K562 (cell line): ENCODE measurements at regions not wholly inside any gene's neighbourhood (a gene's known extent, or its start where the extent isn't known, plus 50 kb on each side); places are given as distances from the start of the nearest gene placed in this dataset.

Source experiments
- ATAC-seq: fragments of 200-7000 bp; cut with Tn5 transposase; 3 replicates; pipeline ENCODE4 v1.9.1; 2020; ENCODE audit warnings: moderate library complexity
- BruUV-seq: library from RNA; stranded (reverse); fragments of 400-500 nt; replicated peaks from 2 replicates; lab custom pipeline; 2021; lab: Mats Ljungman, UMichigan
- CTCF ChIA-PET: fragments of 300-600 bp; formaldehyde crosslinking; extraction: SDS; loops from one replicate; lab custom pipeline; 2021; ENCODE audit warnings: low intra/inter-chr PET ratio; lab: Yijun Ruan, JAX
- POLR2A ChIA-PET: fragments of 300-600, 350-650 bp; sonication (Branson Sonifier 250); formaldehyde crosslinking; extraction: SDS; loops from one replicate; lab custom pipeline; 2021; ENCODE audit warnings: antibody characterized with exemption, inconsistent platforms; lab: Yijun Ruan, JAX
- DNase-seq, 4 experiments: peaks; one replicate each; pipeline versions ENCODE4 v3.0.0 to v3.0.0-alpha.2; 2011 to 2018; ENCODE audit warnings: low spot score in 3 of 4, mixed read lengths in 3 of 4; ENCODE audit errors: extremely low read depth in 1 of 4
- FAIRE-seq: peaks from 2 replicates; lab custom pipeline; 2011; peaks lifted over from hg19 to GRCh38; lab: Jason Lieb, UNC
- H2AFZ ChIP-seq: 2 replicates; pipeline ENCODE4 v1.6.0; 2011; ENCODE audit warnings: low read depth, low read length, control low read depth, inconsistent platforms
- H3K27ac ChIP-seq: fragments of 200-600 bp; 3 replicates; pipeline ENCODE4 v1.8.0; 2011; ENCODE audit warnings: low read depth, mild to moderate bottlenecking, control low read depth, inconsistent platforms, low read length, moderate library complexity, mixed read lengths; ENCODE audit errors: extremely low read depth
- H3K27me3 ChIP-seq, 2 experiments: fragments of 300-600 bp in 1 of 2; 2 replicates in 1 of 2; 3 replicates in 1 of 2; pipeline versions ENCODE4 v1.6.0 to v1.8.0; 2011; ENCODE audit warnings: inconsistent platforms in 2 of 2, low read length in 2 of 2, mild to moderate bottlenecking in 1 of 2, mixed read lengths in 1 of 2, moderate library complexity in 1 of 2; ENCODE audit not compliant: control insufficient read depth in 2 of 2, insufficient read depth in 2 of 2
- H3K36me3 ChIP-seq: fragments of 300-600 bp; 3 replicates; pipeline ENCODE4 v1.8.0; 2011; ENCODE audit warnings: mild to moderate bottlenecking, low read length, inconsistent platforms; ENCODE audit not compliant: control insufficient read depth, insufficient read depth
- H3K4me1 ChIP-seq, 2 experiments: fragments of 200-600 bp in 1 of 2; replicated peaks in 1 of 2; 2 replicates in 1 of 2; 3 replicates in 1 of 2; pipeline versions ENCODE4 v1.5.1 to v1.8.0; 2011; ENCODE audit warnings: inconsistent platforms in 2 of 2, low read length in 2 of 2, mild to moderate bottlenecking in 1 of 2, mixed read lengths in 1 of 2, moderate library complexity in 1 of 2; ENCODE audit not compliant: control insufficient read depth in 2 of 2, insufficient read depth in 2 of 2
- H3K4me2 ChIP-seq: 2 replicates; pipeline ENCODE4 v1.6.1; 2011; ENCODE audit warnings: low read length, control low read depth, inconsistent platforms, mixed read lengths; ENCODE audit not compliant: insufficient read depth
- H3K4me3 ChIP-seq: fragments of 200-600 bp; sonication (generic), shearing (Covaris generic); 2 replicates; pipeline ENCODE4 v1.5.1; 2016; ENCODE audit warnings: control low read depth, inconsistent platforms
- H3K79me2 ChIP-seq: fragments of 200-600 bp; 3 replicates; pipeline ENCODE4 v1.8.0; 2011; ENCODE audit warnings: low read length, inconsistent platforms; ENCODE audit not compliant: control insufficient read depth, insufficient read depth
- H3K9ac ChIP-seq, 2 experiments: 2 replicates each; pipeline versions ENCODE4 v1.6.0 to v1.6.1; 2011; ENCODE audit warnings: low read depth in 2 of 2, low read length in 2 of 2, control low read depth in 1 of 2, inconsistent platforms in 1 of 2, mild to moderate bottlenecking in 1 of 2, mixed read lengths in 1 of 2; ENCODE audit not compliant: insufficient read depth in 1 of 2
- H3K9me1 ChIP-seq: one replicate; pipeline ENCODE4 v1.6.0; 2011; ENCODE audit warnings: inconsistent platforms, mild to moderate bottlenecking, low read length, moderate library complexity; ENCODE audit not compliant: control insufficient read depth, insufficient read depth
- H3K9me3 ChIP-seq: replicated peaks from 2 replicates; pipeline ENCODE4 v1.5.1; 2011; ENCODE audit warnings: low read depth, low read length, inconsistent platforms; ENCODE audit not compliant: control insufficient read depth, insufficient read depth
- H4K20me1 ChIP-seq: replicated peaks from 2 replicates; pipeline ENCODE4 v1.6.1; 2011; ENCODE audit warnings: low read length, inconsistent platforms, mixed read lengths; ENCODE audit not compliant: control insufficient read depth, insufficient read depth
- ATF7 ChIP-seq: fragments of 450-650 bp; IDR thresholded peaks from 2 replicates; pipeline ENCODE4 v1.7.1; 2014; ENCODE audit warnings: mild to moderate bottlenecking, moderate library complexity
- DMBX1 ChIP-seq: fragments of 250-450 bp; sonication (Bioruptor Pico); IDR thresholded peaks from 2 replicates; pipeline ENCODE4 v1.8.0; 2022; ENCODE audit warnings: inconsistent platforms, mild to moderate bottlenecking, moderate library complexity, borderline replicate concordance
- JUNB ChIP-seq: fragments of 450-650 bp; formaldehyde crosslinking; conservative IDR thresholded peaks from 2 replicates; pipeline ENCODE4 v1.4.0; 2020; ENCODE audit warnings: mild to moderate bottlenecking
- NELFE ChIP-seq: IDR thresholded peaks from 2 replicates; pipeline ENCODE4 v1.6.1; 2011; ENCODE audit warnings: mild to moderate bottlenecking; ENCODE audit not compliant: insufficient read depth, insufficient read length
- RBM39 ChIP-seq: fragments of 200-400 bp; formaldehyde crosslinking; optimal IDR thresholded peaks from 2 replicates; pipeline ENCODE3; 2018; ENCODE audit warnings: low read depth, low read length
- SIN3B ChIP-seq: fragments of 450-650 bp; IDR thresholded peaks from 2 replicates; pipeline ENCODE4 v1.6.1; 2017; ENCODE audit warnings: low read depth, mild to moderate bottlenecking, moderate library complexity
- TFAM ChIP-seq: fragments of 250-450 bp; sonication (Bioruptor Pico); conservative IDR thresholded peaks from 2 replicates; pipeline ENCODE4 v1.5.0; 2021; ENCODE audit warnings: mild to moderate bottlenecking, moderate library complexity
- WGBS: fragments of 100-300 bp; shearing (Covaris generic); methylation state at CpG from one replicate; pipeline ENCODE4 v1.1.6; 2016; ENCODE audit warnings: low coverage, mixed read lengths; ENCODE audit not compliant: insufficient coverage; ENCODE audit errors: missing lambda C conversion rate; 5-methylcytosine and 5-hydroxymethylcytosine counted together
- in situ Hi-C: fragments of 300-500 bp; cut with MboI; formaldehyde crosslinking; loops from 4 replicates; pipeline ENCODE4 v1.15.0; 2018; ENCODE audit warnings: inconsistent platforms, mixed read lengths
- intact Hi-C: fragments of 100-400 bp; cut with micrococcal nuclease; formaldehyde crosslinking; loops from 2 replicates; pipeline ENCODE4 v1.14.2; 2022

DNA sequence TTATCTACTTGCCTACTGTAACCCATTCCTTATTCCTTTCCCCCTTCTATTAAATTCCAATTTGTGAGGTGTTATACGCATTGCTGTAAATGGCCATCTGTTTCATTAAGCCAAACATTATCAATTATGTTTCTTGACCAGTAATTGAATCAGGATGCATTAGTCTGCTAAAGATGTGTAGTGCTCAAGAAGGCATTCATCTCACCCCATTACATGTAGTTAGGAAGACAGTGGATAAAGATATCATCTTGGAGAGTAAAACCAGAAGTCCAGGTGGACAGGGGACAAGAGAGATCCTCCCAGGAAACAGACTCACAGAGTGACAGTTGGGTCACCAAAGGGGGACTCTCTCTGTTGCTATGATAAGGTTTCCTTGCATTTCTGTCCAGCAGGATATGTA, 73.3 kb upstream of the FAM98A start (continued):
- TF ChIP-seq ATF7: no peak

DNA sequence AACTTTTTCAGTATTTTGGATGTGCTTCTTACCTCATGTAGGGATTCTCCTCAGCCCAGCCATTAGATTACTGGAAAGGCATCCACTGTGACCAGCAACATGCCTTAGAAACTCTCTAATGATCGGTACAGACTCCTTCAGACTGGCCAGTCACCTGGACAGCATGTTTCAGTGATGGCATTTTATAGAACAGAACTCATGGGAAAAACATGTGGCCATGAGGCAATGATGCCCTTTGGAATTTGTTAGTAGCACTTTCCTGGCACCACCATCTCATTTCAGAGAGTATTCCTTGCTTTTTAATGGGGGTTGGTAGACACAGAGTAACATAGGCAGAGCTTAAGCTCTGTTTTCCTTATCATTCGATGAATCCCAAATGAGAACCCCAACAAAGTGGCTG, 72.1 kb upstream of the FAM98A start:
- H3K9me3 ChIP-seq: no peaks in the 10 kb centered on the region
- no peaks in the 10 kb centered on the region for H3K36me3 ChIP-seq
- no peak overlapping the region for H3K4me3 ChIP-seq
- H3K27me3 ChIP-seq: no peaks in the 10 kb centered on the region
- DNase-seq (no peak), ATAC-seq (no peak), FAIRE-seq (no peak)
- H3K79me2 ChIP-seq: no peaks in the 10 kb centered on the region
- H3K9me1 ChIP-seq: no peaks in the 10 kb centered on the region
- CTCF ChIA-PET: no interaction called here
- H2AFZ ChIP-seq: no peak overlapping the region
- POLR2A ChIA-PET: no interaction called here
- intact Hi-C loops: no loop called here
- in situ Hi-C loops: no loop called here
- H3K9ac ChIP-seq: no peak overlapping the region
- H4K20me1 ChIP-seq: no peaks in the 10 kb centered on the region
- H3K4me1 ChIP-seq: no peaks in the 10 kb centered on the region
- TF ChIP-seq TFAM (no peak), SIN3B (no peak), RBM39 (no peak), JUNB (CRISPR knock-in tag) (no peak), NELFE (no peak), DMBX1 (CRISPR knock-in tag) (no peak)
- TF ChIP-seq, all 486 proteins: peak for 0
- H3K4me2 ChIP-seq: no peak overlapping the region
- no peak overlapping the region for H3K27ac ChIP-seq
- no TSS peak for BruUV-seq
- 0% methylated on average over 2 of the region's 2 CpGs for WGBS
